SK-N-SH (cell line): ENCODE measurements at regions not wholly inside any gene's neighbourhood (a gene's known extent, or its start where the extent isn't known, plus 50 kb on each side); places are given as distances from the start of the nearest gene placed in this dataset.

Source experiments
- CTCF ChIA-PET: fragments of 300-600, 350-600 bp; formaldehyde crosslinking; extraction: SDS; loops from one replicate; lab custom pipeline; 2021; lab: Yijun Ruan, JAX
- POLR2A ChIA-PET: fragments of 350-600 bp; sonication (Branson Sonifier 250); formaldehyde crosslinking; extraction: SDS; loops from one replicate; lab custom pipeline; 2020; ENCODE audit warnings: antibody characterized with exemption, inconsistent platforms; lab: Yijun Ruan, JAX
- DNase-seq: peaks from one replicate; pipeline ENCODE4 v3.0.0; 2012
- H2AFZ ChIP-seq: fragments of 200-600 bp; sonication (generic); 2 replicates; pipeline ENCODE4 v1.8.1; 2016; ENCODE audit warnings: antibody characterized with exemption, mild to moderate bottlenecking, low read depth
- H3F3A ChIP-seq: fragments of 200-600 bp; sonication (generic); replicated peaks from 2 replicates; pipeline ENCODE3; 2016; ENCODE audit warnings: antibody characterized with exemption, mild to moderate bottlenecking; ENCODE audit not compliant: insufficient read depth
- H3K27ac ChIP-seq, 2 experiments: fragments of 200-500 bp in 1 of 2; fragments of 200-600 bp in 1 of 2; sonication (Bioruptor generic) in 1 of 2; sonication (generic), shearing (Covaris generic) in 1 of 2; 2 replicates each; pipeline versions ENCODE4 v1.5.1 to v1.6.1; 2014 to 2016; ENCODE audit warnings: low read depth in 2 of 2, inconsistent platforms in 1 of 2, low read length in 1 of 2, mild to moderate bottlenecking in 1 of 2, mixed read lengths in 1 of 2
- H3K27me3 ChIP-seq: fragments of 200-600 bp; sonication (generic), shearing (Covaris generic); 2 replicates; pipeline ENCODE4 v1.6.1; 2016; ENCODE audit warnings: mixed run types; ENCODE audit not compliant: insufficient read depth
- H3K36me3 ChIP-seq, 2 experiments: fragments of 200-500 bp in 1 of 2; fragments of 200-600 bp in 1 of 2; sonication (Bioruptor generic) in 1 of 2; sonication (generic) in 1 of 2; replicated peaks in 1 of 2; 2 replicates each; pipeline versions ENCODE3 to v1.5.1; 2014 to 2016; ENCODE audit warnings: low read length in 1 of 2, mild to moderate bottlenecking in 1 of 2; ENCODE audit not compliant: insufficient read depth in 2 of 2, control insufficient read depth in 1 of 2
- H3K4me1 ChIP-seq, 2 experiments: fragments of 200-500 bp in 1 of 2; fragments of 200-600 bp in 1 of 2; sonication (Bioruptor generic) in 1 of 2; sonication (generic), shearing (Covaris generic) in 1 of 2; 2 replicates each; pipeline versions ENCODE4 v1.5.1 to v1.6.1; 2014 to 2016; ENCODE audit warnings: low read depth in 1 of 2, low read length in 1 of 2, mixed run types in 1 of 2; ENCODE audit not compliant: insufficient read depth in 2 of 2, control insufficient read depth in 1 of 2
- H3K4me2 ChIP-seq: fragments of 200-600 bp; sonication (generic), shearing (Covaris generic); 2 replicates; pipeline ENCODE4 v1.6.1; 2017; ENCODE audit warnings: mixed run types
- H3K4me3 ChIP-seq, 2 experiments: fragments of 200-500 bp in 1 of 2; fragments of 200-600 bp in 1 of 2; sonication (Bioruptor generic) in 1 of 2; sonication (generic), shearing (Covaris generic) in 1 of 2; 2 replicates each; pipeline versions ENCODE4 v1.5.1 to v1.8.1; 2014 to 2016; ENCODE audit warnings: low read depth in 2 of 2, inconsistent platforms in 1 of 2, low read length in 1 of 2, mild to moderate bottlenecking in 1 of 2, mixed read lengths in 1 of 2, moderate library complexity in 1 of 2
- H3K79me2 ChIP-seq: fragments of 200-600 bp; sonication (generic); 2 replicates; pipeline ENCODE4 v1.8.1; 2017; ENCODE audit warnings: mild to moderate bottlenecking; ENCODE audit not compliant: insufficient read depth
- H3K9ac ChIP-seq: fragments of 200-600 bp; sonication (generic); 2 replicates; pipeline ENCODE4 v1.6.1; 2017; ENCODE audit warnings: mixed run types
- H3K9me2 ChIP-seq: fragments of 200-600 bp; sonication (generic); 2 replicates; pipeline ENCODE4 v1.6.1; 2017; ENCODE audit warnings: mixed run types
- H3K9me3 ChIP-seq: fragments of 200-600 bp; sonication (generic); 2 replicates; pipeline ENCODE4 v1.6.1; 2017; ENCODE audit warnings: mixed run types, mild to moderate bottlenecking, moderate library complexity
- H4K20me1 ChIP-seq: fragments of 200-600 bp; sonication (generic); 2 replicates; pipeline ENCODE4 v1.6.1; 2017; ENCODE audit warnings: mild to moderate bottlenecking, mixed run types; ENCODE audit not compliant: insufficient read depth
- CTCF ChIP-seq: fragments of 200-600 bp; sonication (generic); IDR thresholded peaks from 2 replicates; pipeline ENCODE4 v1.6.1; 2017; ENCODE audit warnings: antibody characterized with exemption, mild to moderate bottlenecking, moderate library complexity
- ELF1 ChIP-seq: IDR thresholded peaks from 2 replicates; pipeline ENCODE4 v1.4.0; 2012
- EP300 ChIP-seq, 2 experiments: IDR thresholded peaks; 2 replicates each; pipeline versions ENCODE4 v1.4.0 to v1.6.1; 2012; ENCODE audit warnings: borderline replicate concordance in 1 of 2, low read depth in 1 of 2, low read length in 1 of 2
- EZH2phosphoT487 ChIP-seq: fragments of 200-600 bp; sonication (generic); IDR thresholded peaks from 2 replicates; pipeline ENCODE4 v1.6.1; 2017; ENCODE audit warnings: low read depth, mixed run types, mild to moderate bottlenecking, antibody characterized with exemption, moderate library complexity, borderline replicate concordance
- FOXM1 ChIP-seq: IDR thresholded peaks from 2 replicates; pipeline ENCODE4 v1.4.0; 2012; ENCODE audit warnings: low read depth, mild to moderate bottlenecking
- GABPA ChIP-seq: IDR thresholded peaks from 2 replicates; pipeline ENCODE4 v1.4.0; 2012; ENCODE audit warnings: low read depth, mild to moderate bottlenecking
- PBX3 ChIP-seq: IDR thresholded peaks from 2 replicates; pipeline ENCODE4; 2012
- RAD21 ChIP-seq: IDR thresholded peaks from 2 replicates; pipeline ENCODE4 v1.6.1; 2012; ENCODE audit warnings: mild to moderate bottlenecking, low read length
- SIN3A ChIP-seq: IDR thresholded peaks from 2 replicates; pipeline ENCODE4 v1.6.1; 2012; ENCODE audit warnings: low read depth, mild to moderate bottlenecking, low read length, moderate library complexity, borderline replicate concordance
- TAF1 ChIP-seq: IDR thresholded peaks from 2 replicates; pipeline ENCODE4 v1.6.1; 2012; ENCODE audit warnings: low read depth, mild to moderate bottlenecking, low read length, moderate library complexity, borderline replicate concordance
- TEAD4 ChIP-seq: IDR thresholded peaks from 2 replicates; pipeline ENCODE4 v1.4.0; 2012; ENCODE audit warnings: mild to moderate bottlenecking, borderline replicate concordance; ENCODE audit not compliant: insufficient read depth
- USF1 ChIP-seq: IDR thresholded peaks from 2 replicates; pipeline ENCODE4 v1.4.0; 2012; ENCODE audit warnings: low read depth, borderline replicate concordance
- USF2 ChIP-seq: fragments of 150-350 bp; IDR thresholded peaks from 2 replicates; pipeline ENCODE4 v1.6.1; 2017; ENCODE audit warnings: antibody characterized with exemption, low read length, low read depth, borderline replicate concordance
- YY1 ChIP-seq: IDR thresholded peaks from 2 replicates; pipeline ENCODE4 v1.4.0; 2012; ENCODE audit warnings: low read depth, mild to moderate bottlenecking
- ZBTB33 ChIP-seq: IDR thresholded peaks from 2 replicates; pipeline ENCODE4 v1.4.0; 2012; ENCODE audit warnings: low read depth, borderline replicate concordance
- WGBS: methylation state at CpG from one replicate; pipeline ENCODE4 v1.1.6; 2017; ENCODE audit warnings: low lambda C conversion rate; 5-methylcytosine and 5-hydroxymethylcytosine counted together

GRCh38 chr4:140304346-140304745 lies 69.1 kb upstream of the SCOC start:
- peaks cover 4 to 27% of the 10 kb centered on the region in 2 experiments; a peak in 3 of 4 replicates for H3K4me1 ChIP-seq
- 78% methylated on average over 2 of the region's 2 CpGs for WGBS
- no peak for DNase-seq
- no peaks in the 10 kb centered on the region for H3K36me3 ChIP-seq
- CTCF ChIA-PET = interaction anchor here (1.9 kb wide), 1 partner anchor 14 kb away, joined by 4 read pairs; no protein-coding TSS in a partner anchor
- H3K79me2 ChIP-seq = no peaks in the 10 kb centered on the region
- no peak overlapping the region for H3K4me3 ChIP-seq
- H3K4me2 ChIP-seq = no peak overlapping the region
- H4K20me1 ChIP-seq = no peaks in the 10 kb centered on the region
- no peak overlapping the region for H2AFZ ChIP-seq
- H3K27me3 ChIP-seq = no peaks in the 10 kb centered on the region
- H3K9me3 ChIP-seq = no peaks in the 10 kb centered on the region
- no peak overlapping the region for H3K9ac ChIP-seq
- POLR2A ChIA-PET = no interaction called here
- no peak overlapping the region for H3K27ac ChIP-seq
- H3K9me2 ChIP-seq = no peaks in the 10 kb centered on the region
- H3F3A ChIP-seq = peaks cover 25% of the 10 kb centered on the region
- no peak for TF ChIP-seq SIN3A
- TF ChIP-seq EP300 (IDR thresholded peaks at IDR 0.05; ENCODE audit: borderline replicate concordance in 1 of 2, low read depth in 1 of 2, low read length in 1 of 2) = no peak
- no peak for TF ChIP-seq USF2
- no peak for TF ChIP-seq ZBTB33
- no peak for TF ChIP-seq FOXM1
- TF ChIP-seq ELF1 = no peak
- TF ChIP-seq USF1 = no peak
- TF ChIP-seq PBX3 = no peak
- TF ChIP-seq RAD21 = no peak
- no peak for TF ChIP-seq TAF1
- TF ChIP-seq CTCF = no peak
- no peak for TF ChIP-seq YY1
- TF ChIP-seq TEAD4 = no peak
- no peak for TF ChIP-seq GABPA
- TF ChIP-seq EZH2phosphoT487 = no peak
